Esophagus muscularis mucosa (tissue), 4 donors: ENCODE measurements at regions not wholly inside any gene's neighbourhood (a gene's known extent, or its start where the extent isn't known, plus 50 kb on each side); places are given as distances from the start of the nearest gene placed in this dataset.

Source experiments
- DNase-seq: peaks from one replicate; pipeline ENCODE4 v3.0.0-alpha.2; 2017; ENCODE audit errors: extremely low spot score
- H3K27ac ChIP-seq, 4 donors: fragments of 200-600 bp; sonication (generic); replicated peaks in 1 of 4; 1 replicate in 3 of 4; 2 replicates in 1 of 4; pipeline ENCODE4 v1.5.1; 2016 to 2019; ENCODE audit warnings: mild to moderate bottlenecking in 1 of 4
- H3K27me3 ChIP-seq, 4 donors: fragments of 200-600 bp; sonication (generic); one replicate each; pipeline versions ENCODE4 v1.5.1 to v1.6.0; 2016 to 2019
- H3K36me3 ChIP-seq, 4 donors: fragments of 200-600 bp; sonication (generic); one replicate each; pipeline ENCODE4 v1.5.1; 2016 to 2019
- H3K4me1 ChIP-seq, 4 donors: fragments of 200-600 bp; sonication (generic); one replicate each; pipeline ENCODE4 v1.5.1; 2016 to 2019
- H3K4me3 ChIP-seq, 4 donors: fragments of 200-600 bp; sonication (generic); 1 replicate in 2 of 4; 2 replicates in 2 of 4; pipeline ENCODE4 v1.5.1; 2016 to 2019; ENCODE audit warnings: mild to moderate bottlenecking in 4 of 4, moderate library complexity in 1 of 4
- H3K9me3 ChIP-seq, 4 donors: fragments of 200-600 bp; sonication (generic); 1 replicate in 3 of 4; 2 replicates in 1 of 4; pipeline ENCODE4 v1.5.1; 2016 to 2019
- EP300 ChIP-seq: sonication (generic); formaldehyde crosslinking; IDR thresholded peaks from one replicate; pipeline ENCODE4 v1.6.1; 2017; ENCODE audit warnings: antibody characterized with exemption
- POLR2A ChIP-seq: fragments of 450-650 bp; IDR thresholded peaks from one replicate; pipeline ENCODE4 v1.6.1; 2017; ENCODE audit warnings: antibody characterized with exemption, moderate library complexity, mild to moderate bottlenecking, low read depth
- POLR2AphosphoS5 ChIP-seq, 2 donors: sonication (generic); formaldehyde crosslinking; IDR thresholded peaks; one replicate each; pipeline ENCODE4 v1.6.1; 2017; ENCODE audit warnings: antibody characterized with exemption in 2 of 2
- WGBS: methylation state at CpG from one replicate; pipeline ENCODE4 v1.1.5; 2018; 5-methylcytosine and 5-hydroxymethylcytosine counted together
- intact Hi-C: fragments of 100-400 bp; cut with DNase I; formaldehyde crosslinking; loops from one replicate; pipeline ENCODE4 v1.15.1; 2023
- TF ChIP-seq, protein P1 (sequence below), 3 experiments: fragments of 200-600 bp in 2 of 3; fragments of 450-650 bp in 1 of 3; sonication (generic) in 2 of 3; IDR thresholded peaks; one replicate each; pipeline ENCODE4 v1.5.1; 2017 to 2019; ENCODE audit warnings: antibody characterized with exemption in 3 of 3, mild to moderate bottlenecking in 2 of 3, moderate library complexity in 1 of 3

DNA sequence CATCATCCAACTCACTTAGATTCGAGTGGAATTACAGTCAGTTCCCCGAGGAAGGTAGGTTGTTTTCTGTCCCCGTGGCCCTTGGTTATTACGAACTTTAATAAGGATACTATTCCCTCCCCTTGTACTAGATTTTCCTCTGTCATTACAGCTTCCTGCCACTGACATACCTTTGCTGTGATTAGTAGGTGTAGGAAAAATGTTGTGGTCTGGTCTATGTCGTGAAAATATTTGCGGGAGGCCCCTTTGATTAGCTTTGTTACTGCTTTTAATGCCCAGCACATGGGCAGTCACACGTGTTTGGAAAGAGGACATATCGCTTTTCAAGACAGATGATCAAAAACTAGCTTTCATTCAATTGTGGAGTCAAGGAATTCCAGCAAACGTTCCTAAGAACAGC, 92.2 kb downstream of the GATA3 start:
- no peak overlapping the region for H3K4me3 ChIP-seq
- 59% methylated on average over 9 of the region's 9 CpGs for WGBS
- no peaks in the 10 kb centered on the region for H3K36me3 ChIP-seq
- no peak overlapping the region for H3K27ac ChIP-seq
- H3K4me1 ChIP-seq, result no peaks in the 10 kb centered on the region
- intact Hi-C loops, result no loop called here
- TF ChIP-seq EP300, result no peak
- TF ChIP-seq POLR2AphosphoS5 (IDR thresholded peaks at IDR 0.05), result no peak
- TF ChIP-seq POLR2A, result no peak
- TF ChIP-seq, protein P1, sequence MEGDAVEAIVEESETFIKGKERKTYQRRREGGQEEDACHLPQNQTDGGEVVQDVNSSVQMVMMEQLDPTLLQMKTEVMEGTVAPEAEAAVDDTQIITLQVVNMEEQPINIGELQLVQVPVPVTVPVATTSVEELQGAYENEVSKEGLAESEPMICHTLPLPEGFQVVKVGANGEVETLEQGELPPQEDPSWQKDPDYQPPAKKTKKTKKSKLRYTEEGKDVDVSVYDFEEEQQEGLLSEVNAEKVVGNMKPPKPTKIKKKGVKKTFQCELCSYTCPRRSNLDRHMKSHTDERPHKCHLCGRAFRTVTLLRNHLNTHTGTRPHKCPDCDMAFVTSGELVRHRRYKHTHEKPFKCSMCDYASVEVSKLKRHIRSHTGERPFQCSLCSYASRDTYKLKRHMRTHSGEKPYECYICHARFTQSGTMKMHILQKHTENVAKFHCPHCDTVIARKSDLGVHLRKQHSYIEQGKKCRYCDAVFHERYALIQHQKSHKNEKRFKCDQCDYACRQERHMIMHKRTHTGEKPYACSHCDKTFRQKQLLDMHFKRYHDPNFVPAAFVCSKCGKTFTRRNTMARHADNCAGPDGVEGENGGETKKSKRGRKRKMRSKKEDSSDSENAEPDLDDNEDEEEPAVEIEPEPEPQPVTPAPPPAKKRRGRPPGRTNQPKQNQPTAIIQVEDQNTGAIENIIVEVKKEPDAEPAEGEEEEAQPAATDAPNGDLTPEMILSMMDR (IDR thresholded peaks at IDR 0.05), result no peak
- no peak for DNase-seq
- H3K27me3 ChIP-seq, result peaks cover 0 to 21% (median 0%) of the 10 kb centered on the region in 4 donors
- no peaks in the 10 kb centered on the region for H3K9me3 ChIP-seq

DNA sequence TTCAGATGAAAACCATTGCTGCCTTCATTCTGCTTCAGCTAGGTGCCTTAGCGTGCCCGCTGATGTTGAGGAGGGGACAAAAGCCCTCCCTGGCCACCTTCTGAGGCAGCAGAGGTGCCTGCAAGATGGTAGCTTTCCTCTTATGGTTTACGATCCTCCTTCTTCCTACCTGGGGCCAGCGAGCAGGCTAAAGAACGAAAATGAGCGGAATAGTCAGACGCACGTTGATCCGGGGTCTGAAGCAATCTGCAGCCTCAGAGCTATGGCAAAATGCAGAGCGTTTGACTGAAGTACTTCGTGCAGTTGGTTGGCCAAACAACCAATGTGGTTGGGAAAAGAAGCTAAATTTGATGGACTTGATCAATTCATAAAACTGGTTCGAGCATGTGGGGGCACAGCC, 95.5 kb downstream of the GATA3 start:
- intact Hi-C loops, result no loop called here
- TF ChIP-seq EP300 (no peak), POLR2A (no peak), POLR2AphosphoS5 (IDR thresholded peaks at IDR 0.05) (no peak)
- TF ChIP-seq, protein P1 (IDR thresholded peaks at IDR 0.05), result no peak
- no peak overlapping the region for H3K27ac ChIP-seq
- no peak for DNase-seq
- H3K4me3 ChIP-seq, result no peak overlapping the region
- WGBS, result 95% methylated on average over 12 of the region's 12 CpGs
- no peaks in the 10 kb centered on the region for H3K36me3 ChIP-seq
- peaks cover 0 to 21% (median 0%) of the 10 kb centered on the region in 4 donors for H3K27me3 ChIP-seq
- H3K9me3 ChIP-seq, result no peaks in the 10 kb centered on the region
- no peaks in the 10 kb centered on the region for H3K4me1 ChIP-seq

DNA sequence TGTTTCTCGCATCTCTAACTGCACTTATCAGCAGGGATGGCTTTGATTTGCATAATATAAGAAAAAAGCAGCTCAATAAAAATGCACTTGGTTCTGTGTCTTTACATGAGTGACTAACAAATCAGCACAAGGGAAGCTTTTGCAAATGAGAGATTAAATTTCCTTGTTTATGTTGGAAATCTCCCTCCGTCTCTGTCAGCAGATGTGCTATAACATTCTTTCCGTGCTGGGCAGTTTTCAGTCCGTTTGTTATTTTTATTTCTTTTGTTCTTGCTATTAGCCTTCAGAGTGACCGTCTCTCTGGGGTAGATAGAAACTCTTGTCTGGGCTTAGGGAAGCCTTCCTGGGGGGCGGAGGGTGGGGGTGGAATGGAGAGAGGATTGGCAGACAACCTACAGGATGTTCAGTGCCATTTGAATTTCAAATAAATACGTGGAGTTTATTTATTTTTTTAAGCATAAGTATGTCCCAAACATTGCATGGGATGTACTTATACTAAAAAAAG, 96.0 kb downstream of the GATA3 start:
- Histone ChIP-seq H3K27ac (no peak overlapping the region), H3K36me3 (no peaks in the 10 kb centered on the region), H3K9me3 (no peaks in the 10 kb centered on the region), H3K27me3 (peaks cover 0 to 21% (median 0%) of the 10 kb centered on the region in 4 donors), H3K4me1 (no peaks in the 10 kb centered on the region), H3K4me3 (no peak overlapping the region)
- no peak for DNase-seq
- intact Hi-C loops, result no loop called here
- TF ChIP-seq POLR2A, result no peak
- 39% methylated on average over 7 of the region's 7 CpGs for WGBS

DNA sequence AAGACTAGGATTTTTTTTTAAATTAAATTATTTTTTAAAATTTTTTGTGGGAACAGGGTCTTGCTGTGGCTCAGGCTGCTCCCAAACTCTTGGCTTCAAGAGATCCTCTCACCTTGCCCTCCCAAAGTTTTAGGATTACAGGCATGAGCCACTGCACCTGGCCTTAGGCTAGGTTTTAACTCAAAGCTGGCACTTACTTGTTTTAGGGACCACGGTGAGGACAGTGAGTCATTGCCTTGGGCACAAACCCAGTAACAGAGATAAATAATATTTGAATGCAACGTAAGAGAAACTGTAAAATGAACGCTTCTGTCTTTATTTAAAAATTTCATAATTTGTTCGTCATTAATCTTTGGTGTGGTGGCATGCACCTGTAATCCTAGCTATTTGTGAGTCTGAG, 96.6 kb downstream of the GATA3 start:
- intact Hi-C loops, result no loop called here
- no peaks in the 10 kb centered on the region for H3K4me1 ChIP-seq
- H3K27me3 ChIP-seq, result peaks cover 0 to 21% (median 0%) of the 10 kb centered on the region in 4 donors
- H3K27ac ChIP-seq, result no peak overlapping the region
- H3K4me3 ChIP-seq, result no peak overlapping the region
- no peaks in the 10 kb centered on the region for H3K9me3 ChIP-seq
- 69% methylated on average over 4 of the region's 4 CpGs for WGBS
- DNase-seq, result no peak
- TF ChIP-seq, protein P1 (IDR thresholded peaks at IDR 0.05), result no peak
- H3K36me3 ChIP-seq, result no peaks in the 10 kb centered on the region

DNA sequence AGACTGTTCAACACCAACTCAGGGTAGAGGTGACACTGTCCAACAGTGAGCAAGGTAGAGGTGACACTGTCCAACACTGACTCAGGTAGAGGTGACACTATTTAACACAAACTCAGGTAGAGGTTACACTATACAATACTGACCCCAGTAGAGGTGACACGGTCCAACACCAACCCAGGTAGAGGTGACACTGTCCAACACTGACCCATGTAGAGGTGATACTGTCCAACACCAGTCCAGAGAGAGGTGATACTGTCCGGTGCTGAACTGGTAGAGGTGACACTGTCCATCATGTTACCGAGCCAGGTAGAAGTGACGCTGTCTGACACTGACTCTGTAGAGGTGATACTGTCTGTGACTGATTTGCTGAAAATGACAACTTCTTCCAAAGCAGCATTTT, 102.4 kb downstream of the GATA3 start:
- Histone ChIP-seq H3K36me3 (no peaks in the 10 kb centered on the region), H3K4me1 (no peaks in the 10 kb centered on the region), H3K27ac (no peak overlapping the region), H3K9me3 (peaks cover 0 to 4% (median 0%) of the 10 kb centered on the region in 4 donors), H3K4me3 (no peak overlapping the region), H3K27me3 (peaks cover 0 to 11% (median 0%) of the 10 kb centered on the region in 4 donors)
- WGBS, result 88% methylated on average over 4 of the region's 4 CpGs
- no peak for DNase-seq
- no peak for TF ChIP-seq EP300
- no peak for TF ChIP-seq POLR2A
- no peak for TF ChIP-seq POLR2AphosphoS5 (IDR thresholded peaks at IDR 0.05)
- TF ChIP-seq, protein P1 (IDR thresholded peaks at IDR 0.05), result no peak
- intact Hi-C loops, result no loop called here
